PC-9 (cell line): ENCODE measurements at regions not wholly inside any gene's neighbourhood (a gene's known extent, or its start where the extent isn't known, plus 50 kb on each side); places are given as distances from the start of the nearest gene placed in this dataset.
"Not testable (repeated sequence)": the region's sequence is repeated elsewhere in the genome, so short reads cannot be mapped to it uniquely, and the experiment has no call there.

Experiments
- BruUV-seq: library from RNA; stranded (reverse); fragments of 400-500 nt; replicated peaks from 2 replicates; lab custom pipeline; 2021; lab: Mats Ljungman, UMichigan
- CTCF ChIA-PET: fragments of 300-600 bp; sonication (Branson Sonifier 250); formaldehyde crosslinking; loops from one replicate; lab custom pipeline; 2022; ENCODE audit warnings: antibody characterized with exemption; lab: Charles Lee
- POLR2A ChIA-PET: fragments of 300-600 bp; sonication (Branson Sonifier 250); formaldehyde crosslinking; loops from one replicate; lab custom pipeline; 2022; ENCODE audit warnings: antibody characterized with exemption; ENCODE audit not compliant: unreplicated experiment; lab: Charles Lee
- DNase-seq, 2 experiments: peaks; one replicate each; pipeline versions ENCODE4 v3.0.0 to v3.0.0-alpha.2; 2015 to 2022; ENCODE audit warnings: mixed read lengths in 1 of 2
- H2AFZ ChIP-seq: fragments of 200-600 bp; sonication (generic); 2 replicates; pipeline ENCODE4 v1.8.1; 2017; ENCODE audit warnings: antibody characterized with exemption
- H3F3A ChIP-seq: fragments of 200-600 bp; sonication (generic); 2 replicates; pipeline ENCODE4 v1.8.1; 2017; ENCODE audit warnings: antibody characterized with exemption, mild to moderate bottlenecking, low read depth; ENCODE audit not compliant: insufficient read depth
- H3K27ac ChIP-seq: fragments of 200-600 bp; sonication (generic); 2 replicates; pipeline ENCODE4 v1.6.1; 2016; ENCODE audit warnings: mixed run types
- H3K27me3 ChIP-seq: fragments of 200-600 bp; sonication (generic); 2 replicates; pipeline ENCODE4 v1.6.1; 2016; ENCODE audit warnings: low read depth, mixed run types; ENCODE audit not compliant: insufficient read depth
- H3K36me3 ChIP-seq: fragments of 200-600 bp; sonication (generic); 2 replicates; pipeline ENCODE4 v1.6.1; 2016; ENCODE audit warnings: low read depth, mixed run types
- H3K4me1 ChIP-seq: fragments of 200-600 bp; sonication (generic); replicated peaks from 2 replicates; pipeline ENCODE4 v1.6.1; 2016; ENCODE audit warnings: mixed run types; ENCODE audit not compliant: insufficient read depth
- H3K4me2 ChIP-seq: fragments of 200-600 bp; sonication (generic); 2 replicates; pipeline ENCODE4 v1.6.1; 2017; ENCODE audit warnings: mixed run types
- H3K4me3 ChIP-seq: fragments of 200-600 bp; sonication (generic); 2 replicates; pipeline ENCODE4 v1.6.1; 2016; ENCODE audit warnings: mixed run types
- H3K79me2 ChIP-seq: fragments of 200-600 bp; sonication (generic); 2 replicates; pipeline ENCODE4 v1.6.1; 2017; ENCODE audit warnings: low read depth, mixed run types
- H3K9me2 ChIP-seq: fragments of 200-600 bp; sonication (generic); 2 replicates; pipeline ENCODE4 v1.8.1; 2017; ENCODE audit warnings: mild to moderate bottlenecking; ENCODE audit not compliant: insufficient read depth
- H3K9me3 ChIP-seq: fragments of 200-600 bp; sonication (generic); 2 replicates; pipeline ENCODE4 v1.8.1; 2016; ENCODE audit warnings: low read depth; ENCODE audit not compliant: insufficient read depth
- H4K20me1 ChIP-seq: fragments of 200-600 bp; sonication (generic); 2 replicates; pipeline ENCODE4 v1.8.1; 2017; ENCODE audit not compliant: insufficient read depth
- CTCF ChIP-seq: fragments of 200-600 bp; sonication (generic); conservative IDR thresholded peaks from 2 replicates; pipeline ENCODE4 v1.6.1; 2017; ENCODE audit warnings: mixed run types, antibody characterized with exemption, mild to moderate bottlenecking, moderate library complexity
- EZH2 ChIP-seq: fragments of 200-600 bp; sonication (generic); IDR thresholded peaks from 2 replicates; pipeline ENCODE4 v1.8.0; 2017; ENCODE audit warnings: antibody characterized with exemption, low read depth
- intact Hi-C: fragments of 100-400 bp; cut with micrococcal nuclease; formaldehyde crosslinking; loops from one replicate; pipeline ENCODE4 v1.10.0; 2022; ENCODE audit not compliant: unreplicated experiment

GRCh38 chr17:62219221-62219899 is 154.3 kb upstream of the MED13 start:
- no peaks in the 10 kb centered on the region for H3K79me2 ChIP-seq
- H3K27me3 ChIP-seq: no peaks in the 10 kb centered on the region
- H4K20me1 ChIP-seq: no peaks in the 10 kb centered on the region
- POLR2A ChIA-PET: interaction anchor here (0.5 to 0.7 kb wide), 3 partner anchors 307 to 540 kb away, joined by 4 to 5 read pairs (median 5); no protein-coding TSS in a partner anchor
- no peak overlapping the region for H2AFZ ChIP-seq
- BruUV-seq: no TSS peak
- H3K36me3 ChIP-seq: no peaks in the 10 kb centered on the region
- TF ChIP-seq CTCF: no peak
- H3K9me2 ChIP-seq: no peaks in the 10 kb centered on the region
- DNase-seq: no peak
- no peak overlapping the region for H3K4me2 ChIP-seq
- H3K27ac ChIP-seq: no peak overlapping the region
- no peak overlapping the region for H3K4me3 ChIP-seq
- intact Hi-C loops: no loop called here
- CTCF ChIA-PET: no interaction called here
- no peaks in the 10 kb centered on the region for H3F3A ChIP-seq
- no peaks in the 10 kb centered on the region for H3K4me1 ChIP-seq
- peaks cover 6% of the 10 kb centered on the region; the same call in 1 of the 2 replicates for H3K9me3 ChIP-seq

GRCh38 chr17:62216847-62217246 is 151.8 kb upstream of the MED13 start:
- Histone ChIP-seq H3K4me1 (no peaks in the 10 kb centered on the region), H3F3A (no peaks in the 10 kb centered on the region), H3K9me3 (peaks cover 6% of the 10 kb centered on the region; the same call in 1 of the 2 replicates), H3K9me2 (no peaks in the 10 kb centered on the region), H3K4me2 (no peak overlapping the region), H4K20me1 (no peaks in the 10 kb centered on the region), H3K4me3 (no peak overlapping the region), H3K36me3 (no peaks in the 10 kb centered on the region), H3K27ac (no peak overlapping the region), H3K27me3 (no peaks in the 10 kb centered on the region), H2AFZ (no peak overlapping the region), H3K79me2 (no peaks in the 10 kb centered on the region)
- ChIA-PET CTCF (no interaction called here), POLR2A (no interaction called here)
- DNase-seq: no peak
- no TSS peak for BruUV-seq
- TF ChIP-seq EZH2: no peak
- TF ChIP-seq CTCF: no peak
- intact Hi-C loops: no loop called here

GRCh38 chr17:62215891-62216290 is 150.8 kb upstream of the MED13 start:
- H3K4me1 ChIP-seq, H3K36me3 ChIP-seq, H3K4me3 ChIP-seq, H3K79me2 ChIP-seq, H3K9me3 ChIP-seq, CTCF ChIA-PET, DNase-seq, intact Hi-C loops, H3F3A ChIP-seq, H3K9me2 ChIP-seq, H3K4me2 ChIP-seq, BruUV-seq, H3K27me3 ChIP-seq, H4K20me1 ChIP-seq, H3K27ac ChIP-seq, POLR2A ChIA-PET, H2AFZ ChIP-seq: not testable (repeated sequence)

GRCh38 chr17:62206550-62206949 is 141.5 kb upstream of the MED13 start:
- CTCF ChIA-PET: no interaction called here
- DNase-seq: no peak
- BruUV-seq: no TSS peak

More at GRCh38 chr17:62206550-62206949, 141.5 kb upstream of the MED13 start:
- no peak overlapping the region for H3K27ac ChIP-seq
- H4K20me1 ChIP-seq: no peaks in the 10 kb centered on the region
- POLR2A ChIA-PET: no interaction called here
- H3F3A ChIP-seq: 0 out of 2 replicates have a peak, but pooled peaks cover 5% of the 10 kb centered on the region
- no peaks in the 10 kb centered on the region for H3K9me2 ChIP-seq
- H3K36me3 ChIP-seq: no peaks in the 10 kb centered on the region
- no peaks in the 10 kb centered on the region for H3K79me2 ChIP-seq
- H2AFZ ChIP-seq: no peak overlapping the region
- no peak overlapping the region for H3K4me2 ChIP-seq
- H3K9me3 ChIP-seq: no peaks in the 10 kb centered on the region
- H3K4me3 ChIP-seq: no peak overlapping the region
- TF ChIP-seq CTCF: no peak
- no peak for TF ChIP-seq EZH2
- no peaks in the 10 kb centered on the region for H3K27me3 ChIP-seq
- H3K4me1 ChIP-seq: no peaks in the 10 kb centered on the region
- intact Hi-C loops: no loop called here
